Adrenal gland (tissue), 5 donors: ENCODE measurements at regions not wholly inside any gene's neighbourhood (a gene's known extent, or its start where the extent isn't known, plus 50 kb on each side); places are given as distances from the start of the nearest gene placed in this dataset.

Experiments
- POLR2A ChIP-seq, 2 donors: fragments of 450-650 bp; IDR thresholded peaks; one replicate each; pipeline ENCODE4 v1.6.1; 2017; ENCODE audit warnings: antibody characterized with exemption in 2 of 2, mild to moderate bottlenecking in 2 of 2, moderate library complexity in 1 of 2
- TF ChIP-seq, protein P1 (sequence below), 6 experiments: fragments of 450-650 bp in 4 of 6; fragments of 200-600 bp in 2 of 6; sonication (generic) in 1 of 6; IDR thresholded peaks; 1 replicate in 5 of 6; 2 replicates in 1 of 6; pipeline versions ENCODE4 v1.5.1 to v1.8.0; 2016 to 2021; ENCODE audit warnings: antibody characterized with exemption in 6 of 6, mild to moderate bottlenecking in 2 of 6, moderate library complexity in 1 of 6
- donor health status: DM: no; HTN: no; CAD: no.

DNA sequence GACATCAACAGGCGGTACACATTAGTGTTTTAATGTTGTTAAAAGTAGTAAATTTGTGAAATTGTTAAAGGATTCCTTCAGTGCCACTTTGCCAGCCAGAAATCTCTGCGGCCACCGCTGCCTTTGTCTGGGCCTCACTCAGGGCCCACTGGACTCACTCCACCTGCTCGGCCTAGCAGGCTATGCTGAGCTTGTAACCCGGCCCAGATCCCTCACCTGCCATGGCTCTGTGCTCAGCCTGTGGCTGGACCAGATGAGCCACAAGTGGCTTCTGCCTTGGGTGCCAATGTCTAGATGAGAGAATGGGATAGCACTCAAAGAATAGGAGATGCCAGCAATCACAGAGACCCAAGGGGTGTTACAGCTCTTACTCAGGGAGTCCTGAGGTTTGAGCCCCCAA is 1228.0 kb downstream of the DIAPH3 start:
- TF ChIP-seq, protein P1, sequence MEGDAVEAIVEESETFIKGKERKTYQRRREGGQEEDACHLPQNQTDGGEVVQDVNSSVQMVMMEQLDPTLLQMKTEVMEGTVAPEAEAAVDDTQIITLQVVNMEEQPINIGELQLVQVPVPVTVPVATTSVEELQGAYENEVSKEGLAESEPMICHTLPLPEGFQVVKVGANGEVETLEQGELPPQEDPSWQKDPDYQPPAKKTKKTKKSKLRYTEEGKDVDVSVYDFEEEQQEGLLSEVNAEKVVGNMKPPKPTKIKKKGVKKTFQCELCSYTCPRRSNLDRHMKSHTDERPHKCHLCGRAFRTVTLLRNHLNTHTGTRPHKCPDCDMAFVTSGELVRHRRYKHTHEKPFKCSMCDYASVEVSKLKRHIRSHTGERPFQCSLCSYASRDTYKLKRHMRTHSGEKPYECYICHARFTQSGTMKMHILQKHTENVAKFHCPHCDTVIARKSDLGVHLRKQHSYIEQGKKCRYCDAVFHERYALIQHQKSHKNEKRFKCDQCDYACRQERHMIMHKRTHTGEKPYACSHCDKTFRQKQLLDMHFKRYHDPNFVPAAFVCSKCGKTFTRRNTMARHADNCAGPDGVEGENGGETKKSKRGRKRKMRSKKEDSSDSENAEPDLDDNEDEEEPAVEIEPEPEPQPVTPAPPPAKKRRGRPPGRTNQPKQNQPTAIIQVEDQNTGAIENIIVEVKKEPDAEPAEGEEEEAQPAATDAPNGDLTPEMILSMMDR (IDR thresholded peaks at IDR 0.05): no peak
- no peak for TF ChIP-seq POLR2A (IDR thresholded peaks at IDR 0.05)
